Activated CD4-positive, CD25-positive, alpha-beta regulatory T cell treated with anti-CD3 and anti-CD28 coated beads, Interleukin-2, amount 50 U/mL, for 24 hours (primary cell): ENCODE measurements at regions not wholly inside any gene's neighbourhood (a gene's known extent, or its start where the extent isn't known, plus 50 kb on each side); places are given as distances from the start of the nearest gene placed in this dataset.
A peak's percentile ranks its signal among the peaks of the same experiment; 100 is the strongest.

ENCODE experiments used
- ATAC-seq, 2 donors: fragments of 150-1000 bp; cut with Tn5 transposase; one replicate each; pipeline ENCODE4 v1.10.0; 2021; ENCODE audit warnings: mild to moderate bottlenecking in 1 of 2, moderate library complexity in 1 of 2

GRCh38 chr11:95545116-95545875 is 244.3 kb downstream of the FAM76B start:
- ATAC-seq = no peak

- peak; percentile 97 for ATAC-seq
These were observed 245.3 kb downstream of the FAM76B start for GRCh38 chr11:95544095-95544856.

- no peak for ATAC-seq
These were observed 246.6 kb downstream of the FAM76B start for GRCh38 chr11:95542868-95543551.

GRCh38 chr11:95541715-95542114 is 247.9 kb downstream of the FAM76B start:
- no peak for ATAC-seq

GRCh38 chr11:95536047-95536690 is 253.4 kb downstream of the FAM76B start:
- ATAC-seq = peak in 1 of 2 donors; percentile 33

- no peak for ATAC-seq
These were observed 254.8 kb downstream of the FAM76B start for GRCh38 chr11:95534809-95535208.

- ATAC-seq = no peak
These were observed 255.4 kb downstream of the FAM76B start for GRCh38 chr11:95534226-95534625.

- no peak for ATAC-seq
These were observed 258.5 kb downstream of the FAM76B start for GRCh38 chr11:95531116-95531515.

GRCh38 chr11:95524314-95525036 is 265.1 kb downstream of the FAM76B start:
- ATAC-seq = no peak

GRCh38 chr11:95522874-95523273 is 266.7 kb downstream of the FAM76B start:
- ATAC-seq = no peak

GRCh38 chr11:95521862-95522261 is 267.7 kb downstream of the FAM76B start:
- no peak for ATAC-seq

GRCh38 chr11:95521133-95521542 is 268.4 kb downstream of the FAM76B start:
- no peak for ATAC-seq

GRCh38 chr11:95520369-95521132 is 269.0 kb downstream of the FAM76B start:
- no peak for ATAC-seq

- no peak for ATAC-seq
These were observed 269.7 kb downstream of the FAM76B start for GRCh38 chr11:95519912-95520311.

- no peak for ATAC-seq
These were observed 272.1 kb downstream of the FAM76B start for GRCh38 chr11:95517453-95517852.

- no peak for ATAC-seq
These were observed 272.8 kb downstream of the FAM76B start for GRCh38 chr11:95516786-95517185.

GRCh38 chr11:95516175-95516574 is 273.4 kb downstream of the FAM76B start:
- ATAC-seq = no peak

GRCh38 chr11:95515371-95515770 is 274.2 kb downstream of the FAM76B start:
- ATAC-seq = no peak

- no peak for ATAC-seq
These were observed 275.0 kb downstream of the FAM76B start for GRCh38 chr11:95514416-95515110.

- no peak for ATAC-seq
These were observed 276.9 kb downstream of the FAM76B start for GRCh38 chr11:95512682-95513081.

- no peak for ATAC-seq
These were observed 277.4 kb downstream of the FAM76B start for GRCh38 chr11:95512177-95512576.
